ENCODE measurements at regions not wholly inside any gene's neighbourhood (a gene's known extent, or its start where the extent isn't known, plus 50 kb on each side); places are given as distances from the start of the nearest gene placed in this dataset.
"Not testable (repeated sequence)": the region's sequence is repeated elsewhere in the genome, so short reads cannot be mapped to it uniquely, and the experiment has no call there.

DNA sequence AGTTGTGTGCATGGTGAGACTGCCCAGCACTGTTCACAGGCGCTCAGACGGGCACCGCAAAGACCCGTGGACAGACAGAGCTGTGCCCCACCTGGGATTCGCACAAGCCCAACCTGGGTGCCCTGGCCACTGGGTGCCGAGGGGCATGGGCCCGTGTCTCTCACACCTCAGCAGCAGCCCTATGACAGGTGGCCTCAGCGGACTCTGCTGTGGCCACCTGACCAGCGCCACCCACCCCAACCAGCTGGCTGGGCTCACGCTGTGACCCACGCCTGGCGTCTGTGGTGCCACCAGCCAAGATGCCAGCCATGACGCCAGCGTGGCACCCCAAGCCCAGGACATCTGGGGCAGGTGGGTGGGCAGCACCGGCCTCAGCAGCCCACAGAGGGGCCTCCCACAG is 129.3 kb downstream of the IGLL1 start:
- not testable (repeated sequence) for H2BK5ac ChIP-seq (ENCODE audit: low read depth, low read length, poor library complexity); H4K91ac ChIP-seq (ENCODE audit: low read depth, low read length); H3K9me3 ChIP-seq (ENCODE audit: insufficient read depth, low read depth, low read length); H2AFZ ChIP-seq (ENCODE audit: insufficient read depth, low read length, poor library complexity); DNase-seq; H3K4me2 ChIP-seq (ENCODE audit: low read length); H3K36me3 ChIP-seq (ENCODE audit: control insufficient read depth in 1 of 2, insufficient read depth in 2 of 2, low read length in 2 of 2); H4K8ac ChIP-seq (ENCODE audit: low read depth, low read length); H3K4me1 ChIP-seq (ENCODE audit: control insufficient read depth in 1 of 2, insufficient read depth in 2 of 2, low read length in 2 of 2); H3K4me3 ChIP-seq (ENCODE audit: low read depth, low read length); H3K79me2 ChIP-seq (ENCODE audit: control insufficient read depth, insufficient read depth, low read length, poor library complexity); H3K79me1 ChIP-seq (ENCODE audit: low read length); H3K27ac ChIP-seq (ENCODE audit: low read depth, low read length); H2BK120ac ChIP-seq (ENCODE audit: insufficient read depth, low read length, poor library complexity); H3K9ac ChIP-seq (ENCODE audit: low read length); H4K12ac ChIP-seq (ENCODE audit: low read depth, low read length); H2BK12ac ChIP-seq (ENCODE audit: low read length); H3K4ac ChIP-seq (ENCODE audit: low read depth, low read length); H2AK5ac ChIP-seq (ENCODE audit: low read length); H3K23ac ChIP-seq (ENCODE audit: low read length); H3K14ac ChIP-seq (ENCODE audit: low read length); H3K18ac ChIP-seq (ENCODE audit: low read length); H3K27me3 ChIP-seq (ENCODE audit: insufficient read depth, low read length)
- no CpG with 5 or more reads among the region's 15 CpGs for WGBS (ENCODE audit: extremely low coverage, insufficient coverage, insufficient read length)

DNA sequence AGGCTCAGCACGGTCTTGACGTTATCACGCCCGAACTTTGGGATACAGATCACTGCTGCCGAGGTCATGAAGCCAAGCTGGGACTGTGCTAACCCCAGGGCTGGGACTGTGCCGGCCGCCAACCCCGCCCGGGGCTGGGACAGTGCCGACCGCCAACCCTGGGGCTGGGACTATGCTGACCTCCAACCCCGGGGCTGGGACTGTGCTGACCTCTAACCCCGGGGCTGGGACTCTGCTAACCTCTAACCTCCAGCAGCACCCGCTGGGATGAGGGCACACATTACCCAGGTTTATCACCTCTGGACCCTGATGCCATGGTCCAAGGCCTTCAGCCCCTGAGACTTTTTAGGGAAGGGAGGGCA is 129.7 kb downstream of the IGLL1 start:
- no peak for DNase-seq
- H3K36me3 ChIP-seq (ENCODE audit: control insufficient read depth in 1 of 2, insufficient read depth in 2 of 2, low read length in 2 of 2) = no peaks in the 10 kb centered on the region
- H2BK5ac ChIP-seq (ENCODE audit: low read depth, low read length, poor library complexity) = no peak overlapping the region
- no peaks in the 10 kb centered on the region for H3K4me1 ChIP-seq (ENCODE audit: control insufficient read depth in 1 of 2, insufficient read depth in 2 of 2, low read length in 2 of 2)
- H3K27ac ChIP-seq (ENCODE audit: low read depth, low read length) = no peak overlapping the region
- no peak overlapping the region for H3K4ac ChIP-seq (ENCODE audit: low read depth, low read length)
- H3K9ac ChIP-seq (ENCODE audit: low read length) = no peak overlapping the region
- no peak overlapping the region for H2BK12ac ChIP-seq (ENCODE audit: low read length)
- no peak overlapping the region for H3K14ac ChIP-seq (ENCODE audit: low read length)
- H2AK5ac ChIP-seq (ENCODE audit: low read length) = no peak overlapping the region
- H4K8ac ChIP-seq (ENCODE audit: low read depth, low read length) = no peak overlapping the region
- H2AFZ ChIP-seq (ENCODE audit: insufficient read depth, low read length, poor library complexity) = no peak overlapping the region
- no peak overlapping the region for H4K91ac ChIP-seq (ENCODE audit: low read depth, low read length)
- H3K79me2 ChIP-seq (ENCODE audit: control insufficient read depth, insufficient read depth, low read length, poor library complexity) = no peaks in the 10 kb centered on the region
- H3K4me3 ChIP-seq (ENCODE audit: low read depth, low read length) = no peak overlapping the region
- H3K18ac ChIP-seq (ENCODE audit: low read length) = no peak overlapping the region
- H3K79me1 ChIP-seq (ENCODE audit: low read length) = no peaks in the 10 kb centered on the region
- H3K4me2 ChIP-seq (ENCODE audit: low read length) = no peak overlapping the region
- no peaks in the 10 kb centered on the region for H3K27me3 ChIP-seq (ENCODE audit: insufficient read depth, low read length)
- peaks cover 6% of the 10 kb centered on the region for H3K9me3 ChIP-seq (ENCODE audit: insufficient read depth, low read depth, low read length)
- H2BK120ac ChIP-seq (ENCODE audit: insufficient read depth, low read length, poor library complexity) = no peak overlapping the region
- H3K23ac ChIP-seq (ENCODE audit: low read length) = no peak overlapping the region
- H4K12ac ChIP-seq (ENCODE audit: low read depth, low read length) = no peak overlapping the region
- WGBS (ENCODE audit: extremely low coverage, insufficient coverage, insufficient read length) = no CpG with 5 or more reads among the region's 14 CpGs

- H2BK5ac ChIP-seq (ENCODE audit: low read depth, low read length, poor library complexity); H3K9ac ChIP-seq (ENCODE audit: low read length); H3K79me1 ChIP-seq (ENCODE audit: low read length); H2BK12ac ChIP-seq (ENCODE audit: low read length); H3K23ac ChIP-seq (ENCODE audit: low read length); H3K18ac ChIP-seq (ENCODE audit: low read length); H3K27ac ChIP-seq (ENCODE audit: low read depth, low read length); H4K8ac ChIP-seq (ENCODE audit: low read depth, low read length); H3K27me3 ChIP-seq (ENCODE audit: insufficient read depth, low read length); H2BK120ac ChIP-seq (ENCODE audit: insufficient read depth, low read length, poor library complexity); H3K36me3 ChIP-seq (ENCODE audit: control insufficient read depth in 1 of 2, insufficient read depth in 2 of 2, low read length in 2 of 2); H4K12ac ChIP-seq (ENCODE audit: low read depth, low read length); H3K9me3 ChIP-seq (ENCODE audit: insufficient read depth, low read depth, low read length); H3K4ac ChIP-seq (ENCODE audit: low read depth, low read length); DNase-seq; H2AFZ ChIP-seq (ENCODE audit: insufficient read depth, low read length, poor library complexity); H3K4me2 ChIP-seq (ENCODE audit: low read length); H3K4me1 ChIP-seq (ENCODE audit: control insufficient read depth in 1 of 2, insufficient read depth in 2 of 2, low read length in 2 of 2); H2AK5ac ChIP-seq (ENCODE audit: low read length); H3K14ac ChIP-seq (ENCODE audit: low read length); H3K79me2 ChIP-seq (ENCODE audit: control insufficient read depth, insufficient read depth, low read length, poor library complexity); H4K91ac ChIP-seq (ENCODE audit: low read depth, low read length); H3K4me3 ChIP-seq (ENCODE audit: low read depth, low read length): not testable (repeated sequence)
- WGBS (ENCODE audit: extremely low coverage, insufficient coverage, insufficient read length) = no CpG with 5 or more reads among the region's 28 CpGs
Observed at GRCh38 chr22:23449748-23450433, 130.2 kb downstream of the IGLL1 start.

DNA sequence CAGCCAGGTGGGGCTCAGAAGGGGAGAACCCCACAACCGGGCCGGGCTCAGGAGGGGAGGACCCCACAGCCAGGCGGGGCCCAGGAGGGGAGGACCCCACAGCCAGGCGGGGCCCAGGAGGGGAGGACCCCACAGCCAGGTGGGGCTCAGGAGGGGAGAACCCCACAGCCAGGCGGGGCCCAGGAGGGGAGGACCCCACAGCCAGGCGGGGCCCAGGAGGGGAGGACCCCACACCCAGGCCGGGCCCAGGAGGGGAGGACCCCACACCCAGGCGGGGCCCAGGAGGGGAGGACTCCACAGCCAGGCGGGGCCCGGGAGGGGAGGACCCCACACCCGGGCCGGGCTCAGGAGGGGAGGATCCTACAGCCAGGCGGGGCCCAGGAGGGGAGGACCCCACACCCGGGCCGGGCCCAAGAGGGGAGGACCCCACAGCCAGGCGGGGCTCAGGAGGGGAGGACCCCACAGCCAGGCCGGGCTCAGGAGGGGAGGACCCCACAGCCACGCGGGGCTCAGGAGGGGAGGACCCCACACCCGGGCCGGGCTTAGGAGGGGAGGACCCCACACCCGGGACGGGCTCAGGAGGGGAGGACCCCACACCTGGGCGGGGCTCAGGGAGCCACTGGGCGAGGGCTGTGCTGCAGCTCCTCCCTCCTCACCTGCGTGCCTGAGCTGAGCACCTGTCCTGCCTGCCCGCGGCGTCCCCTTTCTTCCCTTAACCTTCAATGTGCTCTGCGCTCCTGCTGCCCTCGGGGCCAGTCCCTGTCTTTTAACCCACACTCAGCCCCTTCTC is 131.4 kb downstream of the IGLL1 start:
- H2BK5ac ChIP-seq (ENCODE audit: low read depth, low read length, poor library complexity); H2AK5ac ChIP-seq (ENCODE audit: low read length); H3K79me2 ChIP-seq (ENCODE audit: control insufficient read depth, insufficient read depth, low read length, poor library complexity); H3K79me1 ChIP-seq (ENCODE audit: low read length); H4K91ac ChIP-seq (ENCODE audit: low read depth, low read length); H2AFZ ChIP-seq (ENCODE audit: insufficient read depth, low read length, poor library complexity); H4K8ac ChIP-seq (ENCODE audit: low read depth, low read length); DNase-seq; H2BK120ac ChIP-seq (ENCODE audit: insufficient read depth, low read length, poor library complexity); H3K4me3 ChIP-seq (ENCODE audit: low read depth, low read length); H3K18ac ChIP-seq (ENCODE audit: low read length); H3K23ac ChIP-seq (ENCODE audit: low read length); H3K27ac ChIP-seq (ENCODE audit: low read depth, low read length); H3K4ac ChIP-seq (ENCODE audit: low read depth, low read length); H3K27me3 ChIP-seq (ENCODE audit: insufficient read depth, low read length); H3K4me2 ChIP-seq (ENCODE audit: low read length); H3K36me3 ChIP-seq (ENCODE audit: control insufficient read depth in 1 of 2, insufficient read depth in 2 of 2, low read length in 2 of 2); H3K14ac ChIP-seq (ENCODE audit: low read length); H3K9me3 ChIP-seq (ENCODE audit: insufficient read depth, low read depth, low read length); H2BK12ac ChIP-seq (ENCODE audit: low read length); H3K4me1 ChIP-seq (ENCODE audit: control insufficient read depth in 1 of 2, insufficient read depth in 2 of 2, low read length in 2 of 2); H4K12ac ChIP-seq (ENCODE audit: low read depth, low read length); H3K9ac ChIP-seq (ENCODE audit: low read length): not testable (repeated sequence)
- WGBS (ENCODE audit: extremely low coverage, insufficient coverage, insufficient read length) = no CpG with 5 or more reads among the region's 31 CpGs
